HG02759 (cell line): ENCODE measurements at regions not wholly inside any gene's neighbourhood (a gene's known extent, or its start where the extent isn't known, plus 50 kb on each side); places are given as distances from the start of the nearest gene placed in this dataset.

ENCODE experiments used
- ATAC-seq: cut with Tn5 transposase; IDR thresholded peaks from one replicate; pipeline ENCODE4 v1.9.1; 2021; ENCODE audit warnings: mild to moderate bottlenecking, moderate library complexity; ENCODE audit not compliant: unreplicated experiment

DNA sequence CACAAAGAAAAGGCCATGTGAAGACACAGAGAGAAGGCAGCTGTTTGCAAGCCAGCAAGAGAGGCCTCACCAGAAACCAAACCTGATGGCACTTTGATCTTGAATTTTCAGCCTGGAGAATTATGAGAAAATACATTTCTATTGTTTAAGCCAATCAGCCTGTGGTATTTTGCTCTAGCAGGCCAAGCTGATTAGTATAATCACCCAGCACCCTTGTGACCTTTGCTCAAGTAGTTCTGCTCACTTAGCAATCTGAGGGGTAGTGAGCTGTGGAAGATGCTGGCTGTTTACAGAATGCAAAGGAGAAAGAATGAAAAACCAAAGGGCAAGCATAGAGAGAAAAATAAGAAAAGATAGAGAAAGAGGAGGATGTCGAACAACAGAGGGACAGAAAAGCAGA, 396.4 kb upstream of the BOD1L1 start:
- no peak for ATAC-seq

DNA sequence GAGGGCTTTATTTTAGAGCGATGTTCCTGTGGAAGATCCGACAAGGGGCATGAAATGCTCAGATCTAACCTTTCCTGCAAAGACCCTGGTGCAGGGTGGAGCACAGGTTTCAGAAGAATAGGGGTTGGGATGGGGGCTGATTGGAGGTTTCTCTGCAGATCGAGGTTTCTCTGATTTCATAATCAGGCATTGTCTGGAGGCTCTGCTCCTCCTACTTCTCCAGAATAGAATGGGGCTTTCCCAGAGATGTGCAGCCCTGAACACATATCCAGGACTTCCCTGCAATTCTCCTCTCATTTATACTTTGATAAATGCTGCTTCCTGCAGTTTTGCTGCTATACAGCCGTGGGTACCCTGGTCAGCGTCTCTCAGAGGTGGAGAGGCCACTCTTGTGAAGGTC, 397.6 kb upstream of the BOD1L1 start:
- no peak for ATAC-seq

DNA sequence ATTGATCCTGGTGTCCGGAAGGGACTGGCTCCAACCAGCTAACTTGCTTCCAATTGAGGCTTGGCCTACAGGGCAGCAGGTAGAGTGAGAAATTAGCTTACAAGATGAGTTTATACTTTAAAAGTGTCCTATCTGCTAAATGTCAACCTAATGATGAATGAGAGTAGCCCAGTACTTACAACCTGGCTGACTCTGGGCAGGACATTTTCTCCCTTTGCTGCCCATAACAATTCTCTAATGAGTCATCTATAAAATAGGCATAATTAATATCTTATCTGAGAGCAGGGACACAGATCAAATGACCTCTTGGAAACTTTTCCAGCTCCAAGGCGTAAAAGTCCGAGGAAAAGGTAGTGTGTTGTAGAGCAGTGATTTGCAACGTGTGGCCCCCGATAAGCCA, 398.4 kb upstream of the BOD1L1 start:
- ATAC-seq = no peak

DNA sequence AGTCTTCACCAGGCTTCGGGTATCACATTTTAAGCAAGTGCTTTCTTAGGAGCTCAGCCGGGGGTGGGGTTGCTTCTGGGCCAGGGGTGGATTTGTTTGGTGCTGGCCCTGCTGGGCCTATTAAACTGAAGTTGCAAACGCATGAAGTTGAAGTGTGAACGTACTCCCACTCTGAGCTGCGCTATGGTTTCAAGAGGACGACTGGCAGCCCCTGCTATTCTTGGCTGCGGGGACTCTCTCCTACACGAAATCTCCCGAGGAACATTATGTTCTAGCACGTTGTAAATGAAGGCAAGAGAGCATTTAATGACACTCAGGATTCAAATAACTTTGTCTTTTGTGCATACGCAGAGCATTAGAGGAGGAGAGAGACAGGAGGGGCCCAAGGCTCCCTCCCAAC, 401.3 kb upstream of the BOD1L1 start:
- no peak for ATAC-seq

DNA sequence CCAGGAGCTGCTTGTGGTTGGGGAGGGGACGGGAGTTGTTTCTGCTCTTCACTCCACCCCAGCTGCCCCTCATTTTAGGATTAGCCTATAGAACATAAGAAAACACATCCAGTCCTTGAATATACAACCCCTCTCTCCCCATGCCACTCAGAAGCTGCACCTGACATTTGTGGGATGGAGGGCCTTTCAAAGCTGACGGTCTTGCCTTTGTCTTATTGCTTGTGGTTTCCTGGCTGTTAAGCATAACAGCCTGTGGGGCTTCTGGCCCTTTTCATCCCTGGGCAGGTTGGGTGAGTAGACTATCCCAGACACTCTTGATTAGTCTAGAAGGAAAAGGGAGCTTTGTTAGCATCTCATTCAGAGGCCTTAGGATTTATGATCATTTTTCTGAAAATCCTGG, 407.6 kb upstream of the BOD1L1 start:
- ATAC-seq = no peak

DNA sequence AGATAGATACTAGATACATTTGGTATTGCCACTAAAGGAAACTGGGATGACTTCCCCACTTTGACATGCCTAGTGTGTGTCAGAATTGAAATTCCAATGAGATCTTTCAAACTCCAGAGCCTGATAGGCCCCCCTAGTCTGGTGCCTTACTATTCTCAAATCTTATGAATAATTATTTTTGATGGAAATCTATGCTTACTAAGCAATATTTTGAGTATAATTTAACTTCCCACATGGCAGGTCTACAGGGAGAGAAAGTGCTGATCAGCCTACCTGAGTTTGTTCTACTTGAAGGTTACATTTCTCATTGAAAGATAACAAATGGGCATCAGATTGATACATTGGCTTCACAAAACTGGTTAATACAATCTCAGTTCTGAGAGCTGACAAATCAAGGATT, 415.7 kb upstream of the BOD1L1 start:
- no peak for ATAC-seq

DNA sequence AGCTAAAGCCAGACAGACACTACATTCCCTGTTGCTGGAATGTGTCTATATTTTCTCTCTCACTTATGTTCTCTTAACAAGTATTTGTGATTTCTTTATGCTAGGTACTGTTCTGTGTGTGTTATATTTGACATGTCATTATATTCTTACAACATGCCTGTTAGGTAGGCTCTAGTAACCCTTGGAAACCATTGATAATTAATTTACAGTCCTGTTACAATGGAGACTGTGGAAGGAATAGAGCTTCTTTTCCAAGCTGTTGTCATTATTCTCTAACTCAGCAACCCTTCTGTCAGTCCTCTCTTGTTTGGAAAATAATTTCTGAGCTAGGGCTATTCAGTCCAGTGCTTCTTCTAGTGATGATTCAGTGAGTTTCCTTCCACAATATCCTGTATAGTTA, 419.1 kb upstream of the BOD1L1 start:
- ATAC-seq = no peak

DNA sequence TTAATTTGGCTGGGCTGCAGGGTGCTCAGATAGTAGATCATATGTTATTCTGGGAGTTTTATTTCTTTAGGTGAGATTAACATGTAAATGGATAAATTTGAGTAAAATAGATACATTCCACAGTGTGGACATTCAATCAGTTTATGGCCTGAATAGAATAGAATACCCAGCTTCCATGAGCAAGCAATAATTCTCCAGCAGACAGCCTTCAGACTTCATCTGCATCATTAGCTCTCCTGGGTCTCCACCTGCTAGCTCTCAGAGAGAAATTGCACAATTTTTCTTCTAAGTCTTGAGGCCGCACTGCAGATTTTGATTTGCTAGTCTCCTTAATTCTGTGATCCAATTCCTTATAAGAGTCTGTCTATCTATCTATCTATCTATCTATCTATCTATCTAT, 420.3 kb upstream of the BOD1L1 start:
- no peak for ATAC-seq

DNA sequence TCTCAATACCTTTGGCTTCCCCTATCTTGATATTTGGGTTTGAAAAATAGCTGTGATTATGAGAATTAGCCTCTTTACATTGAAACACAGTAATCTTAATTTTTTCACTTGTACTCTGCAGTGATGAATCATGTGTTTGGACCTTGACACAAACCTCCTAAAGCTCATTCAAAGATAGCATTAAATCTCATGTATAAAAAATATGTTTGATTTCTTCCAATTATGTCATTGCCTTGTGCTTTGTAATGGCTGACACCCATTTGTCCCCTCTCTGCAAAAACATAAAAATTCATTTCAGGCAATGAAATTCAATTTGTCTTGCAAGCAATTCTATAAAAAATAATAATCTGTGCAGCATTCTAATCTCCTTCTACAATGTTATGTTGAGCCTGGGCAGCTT, 422.4 kb upstream of the BOD1L1 start:
- no peak for ATAC-seq

DNA sequence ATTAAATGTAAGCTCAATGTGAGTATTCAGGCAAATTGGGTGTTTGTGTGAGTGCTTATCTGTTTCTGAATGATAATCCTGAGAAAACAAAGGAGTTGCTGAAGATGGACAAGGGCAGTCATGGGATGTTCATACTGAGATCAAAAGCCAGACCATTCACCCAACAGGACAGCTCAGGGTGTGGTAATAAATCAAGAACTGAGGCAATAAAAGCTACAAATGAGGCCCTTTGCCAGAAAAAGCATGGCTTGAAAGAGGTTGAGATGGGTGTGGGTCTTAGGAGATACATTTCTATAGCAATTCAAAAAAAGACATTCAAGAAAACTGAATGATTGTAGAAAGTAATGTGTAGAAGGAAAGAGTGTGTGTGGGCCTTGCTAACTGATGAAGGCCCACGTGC, 425.8 kb upstream of the BOD1L1 start:
- ATAC-seq = no peak

DNA sequence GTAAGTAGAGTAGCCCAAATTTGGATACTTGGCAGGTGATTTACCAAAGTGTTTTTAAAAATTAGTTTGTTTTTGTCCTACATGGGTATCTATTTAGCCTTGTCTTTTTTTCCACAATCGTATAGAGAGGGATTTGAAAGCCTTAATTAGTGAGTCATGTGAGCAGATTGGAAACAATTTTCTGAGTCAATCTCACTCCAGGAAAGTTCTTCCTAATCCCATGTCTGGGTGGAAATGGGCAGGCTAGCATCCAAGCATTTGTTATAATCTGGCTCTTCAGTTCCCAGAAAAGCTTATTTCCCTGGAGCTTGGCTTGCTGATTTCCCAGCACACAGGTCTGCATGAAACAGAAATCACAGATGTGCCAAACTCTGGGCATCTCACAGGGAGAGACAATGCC, 426.9 kb upstream of the BOD1L1 start:
- ATAC-seq = no peak

DNA sequence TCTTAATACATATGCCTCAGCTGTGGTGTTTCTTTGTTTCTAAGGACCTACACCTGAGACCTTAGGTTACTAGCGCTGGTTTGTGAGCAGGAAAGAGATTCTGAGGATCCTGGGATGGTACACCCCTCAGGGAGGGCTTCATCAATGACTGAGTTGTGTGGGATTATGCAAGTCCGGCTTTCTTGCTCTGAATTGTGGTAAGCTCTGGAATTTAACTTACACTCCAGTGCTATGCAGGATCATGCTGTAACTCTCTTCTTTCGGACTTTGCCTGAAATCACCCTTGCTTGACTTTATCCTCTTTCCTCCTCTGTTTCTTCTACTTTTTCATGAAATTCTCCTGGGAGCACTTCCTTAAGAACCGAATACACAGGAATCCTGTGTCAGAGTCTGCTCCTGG, 431.5 kb upstream of the BOD1L1 start:
- no peak for ATAC-seq

DNA sequence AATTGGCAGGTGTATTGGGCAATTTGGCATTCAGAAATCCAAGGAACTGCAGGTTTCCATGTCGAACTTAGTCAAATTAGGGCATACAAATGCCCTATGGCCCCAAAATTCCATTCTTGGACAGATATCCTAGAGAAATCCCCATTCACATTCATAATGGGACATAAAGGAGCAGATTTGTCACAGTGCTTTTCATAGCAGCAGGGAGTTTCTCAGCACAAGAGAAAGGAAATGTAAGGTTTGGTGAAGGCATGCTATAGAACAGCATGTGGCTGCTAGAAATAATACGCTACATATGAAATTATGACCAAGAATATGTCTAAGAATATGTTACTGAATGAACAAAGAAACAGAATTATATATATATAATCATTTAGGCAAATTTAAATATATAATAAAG, 437.5 kb upstream of the BOD1L1 start:
- no peak for ATAC-seq

DNA sequence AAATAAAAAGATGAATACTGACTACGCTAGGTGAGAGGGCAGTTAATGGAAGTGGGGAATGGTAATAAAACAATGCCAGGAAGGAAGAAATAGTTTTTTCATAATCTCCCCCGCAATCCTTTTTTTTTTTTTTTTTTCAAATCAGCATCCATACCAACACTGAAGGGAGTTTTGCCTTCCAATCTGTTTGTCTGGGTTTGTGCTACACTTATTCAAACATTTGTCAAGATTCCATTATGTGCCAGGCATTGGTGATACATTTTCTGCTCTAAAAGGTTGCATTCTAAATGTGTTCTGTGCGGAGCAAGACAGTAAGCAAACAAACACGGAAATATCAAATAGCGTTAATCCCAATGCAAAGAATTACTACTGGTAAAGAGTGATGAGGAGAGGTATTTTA, 437.9 kb upstream of the BOD1L1 start:
- no peak for ATAC-seq

DNA sequence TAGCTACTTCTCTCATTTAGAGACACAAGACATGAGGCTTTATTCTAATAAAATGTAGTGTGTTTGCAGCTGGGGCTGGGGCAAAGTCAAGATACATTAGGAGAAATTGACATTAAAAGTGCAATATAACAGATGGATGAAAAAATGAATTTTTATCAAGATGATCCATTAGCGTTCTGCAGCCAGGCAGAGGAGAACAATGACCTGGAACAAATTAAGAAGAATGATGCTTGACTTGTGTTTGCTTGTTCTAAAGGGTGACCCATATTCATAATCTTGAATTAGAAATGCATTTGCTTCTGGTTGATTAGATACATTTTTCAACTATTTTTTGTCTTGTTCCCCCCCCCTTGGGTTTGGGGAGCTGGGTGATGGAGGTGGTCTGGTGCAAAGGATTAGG, 439.5 kb upstream of the BOD1L1 start:
- ATAC-seq = no peak

DNA sequence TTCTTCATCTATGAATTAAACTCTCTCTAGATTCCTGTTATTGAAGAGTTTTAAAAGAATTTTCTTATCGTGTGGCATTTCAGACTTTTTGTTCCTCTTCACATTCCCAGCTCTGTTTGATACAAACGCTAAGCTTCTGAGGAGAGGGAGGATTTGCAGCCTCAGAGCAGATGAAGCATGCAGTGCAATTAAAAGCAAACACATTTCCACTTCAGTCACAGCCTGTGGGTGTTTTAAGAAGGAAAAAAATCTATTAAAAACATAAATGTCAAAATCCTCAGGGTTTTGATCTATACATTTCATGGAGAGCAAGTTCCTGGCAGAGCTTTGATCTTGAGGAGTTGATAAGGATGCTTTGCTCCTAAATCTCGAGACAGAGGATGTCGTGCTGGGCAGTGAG, 442.4 kb upstream of the BOD1L1 start:
- no peak for ATAC-seq

DNA sequence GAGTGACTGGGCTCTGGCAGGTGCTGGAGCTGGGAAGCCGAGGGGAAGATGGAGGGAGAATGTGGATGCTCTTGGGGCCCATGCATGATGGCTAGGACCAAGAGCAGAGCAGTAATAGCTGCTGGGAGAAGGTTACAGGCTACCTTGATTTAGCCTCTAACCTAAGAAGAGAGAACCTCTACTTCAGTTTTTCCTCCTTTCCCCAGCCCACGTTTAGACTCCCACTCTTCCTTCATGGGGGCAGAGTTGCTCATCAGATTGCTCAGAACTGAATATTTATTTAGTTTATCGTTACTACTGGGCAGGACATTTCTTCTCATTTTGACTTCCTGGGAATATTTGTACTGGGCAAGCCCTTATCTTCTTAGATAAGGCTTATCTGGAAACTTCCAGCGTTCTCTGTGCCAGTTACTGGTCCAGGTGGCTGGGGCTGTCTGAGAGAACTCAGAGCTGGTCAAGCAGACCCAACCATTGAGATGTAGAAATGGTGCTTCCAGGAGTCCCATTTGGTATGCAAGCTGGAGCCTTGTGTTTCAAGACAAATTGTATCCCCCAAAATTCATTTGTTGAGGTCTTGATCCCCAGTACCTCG, 442.9 kb upstream of the BOD1L1 start:
- ATAC-seq = no peak

DNA sequence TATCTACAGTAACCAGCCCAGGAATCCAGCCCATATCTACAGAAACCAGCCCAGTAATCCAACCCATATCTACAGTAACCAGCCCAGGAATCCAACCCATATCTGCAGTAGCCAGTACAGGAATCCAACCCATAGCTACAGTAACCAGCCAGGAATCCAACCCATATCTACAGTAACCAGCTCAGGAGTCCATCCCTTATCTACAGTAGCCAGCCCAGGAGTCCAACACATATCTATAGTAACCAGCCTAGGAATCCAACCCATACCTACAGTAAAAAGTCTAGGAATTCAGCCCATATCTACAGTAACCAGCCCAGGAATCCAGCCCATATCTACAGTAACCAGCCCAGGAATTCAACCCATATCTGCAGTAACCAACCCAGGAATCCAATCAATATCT, 445.0 kb upstream of the BOD1L1 start:
- no peak for ATAC-seq

DNA sequence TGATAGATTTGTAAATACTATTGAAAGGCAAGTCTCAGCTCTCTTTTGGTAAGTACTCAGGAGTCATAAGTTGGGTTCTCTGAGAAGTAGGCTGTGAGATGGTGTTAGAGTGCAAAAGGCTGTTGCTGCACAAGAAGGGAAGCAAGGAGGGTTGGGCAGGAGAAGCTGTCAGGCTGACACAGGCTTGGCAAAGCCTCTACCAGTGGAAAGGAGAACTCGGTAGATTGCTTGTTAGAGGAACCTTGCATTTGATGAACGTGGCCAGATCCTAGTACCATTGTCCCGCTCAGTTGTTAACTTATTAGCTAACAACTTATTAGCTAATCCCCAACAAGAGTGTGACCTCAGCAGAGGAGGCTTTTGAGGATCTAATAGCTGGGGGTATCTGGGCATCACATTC, 449.3 kb upstream of the BOD1L1 start:
- ATAC-seq = no peak

DNA sequence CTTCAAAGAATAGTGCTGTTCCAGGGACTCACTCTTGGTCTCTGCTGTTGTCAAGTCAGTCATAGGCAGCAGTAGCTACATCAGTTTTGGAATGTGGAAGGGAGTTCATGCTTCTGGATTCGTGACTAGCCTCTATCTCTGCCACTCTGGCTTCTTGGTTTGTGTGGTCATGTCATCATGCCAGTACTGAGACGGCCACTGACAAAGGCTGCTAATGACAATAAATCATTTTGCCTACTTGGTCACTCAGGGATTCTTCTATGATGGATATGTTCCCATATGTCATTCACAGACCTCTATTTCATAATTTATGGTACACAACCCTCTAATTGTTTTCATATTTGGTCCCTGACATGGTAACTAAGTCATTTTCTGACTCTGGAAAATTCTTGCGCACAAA, 450.8 kb upstream of the BOD1L1 start:
- ATAC-seq = no peak

DNA sequence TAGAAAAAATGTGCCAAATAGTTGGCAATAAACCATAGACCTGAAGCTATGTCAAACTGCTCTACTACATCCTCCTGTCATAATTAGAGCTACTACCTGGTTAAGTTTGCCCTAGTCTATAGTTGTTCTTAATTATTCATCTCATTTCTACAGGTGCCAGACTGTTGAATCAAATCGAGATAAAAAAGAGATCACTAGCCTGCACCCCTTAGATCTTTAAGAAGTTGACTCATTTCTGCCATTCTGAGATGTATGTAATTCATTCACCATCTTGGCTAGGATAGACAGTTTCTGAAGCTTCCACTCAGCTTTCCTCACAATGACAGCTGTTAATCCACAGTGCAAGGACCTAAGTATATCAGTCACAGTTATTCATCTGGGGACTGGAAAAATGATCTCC, 452.1 kb upstream of the BOD1L1 start:
- no peak for ATAC-seq

DNA sequence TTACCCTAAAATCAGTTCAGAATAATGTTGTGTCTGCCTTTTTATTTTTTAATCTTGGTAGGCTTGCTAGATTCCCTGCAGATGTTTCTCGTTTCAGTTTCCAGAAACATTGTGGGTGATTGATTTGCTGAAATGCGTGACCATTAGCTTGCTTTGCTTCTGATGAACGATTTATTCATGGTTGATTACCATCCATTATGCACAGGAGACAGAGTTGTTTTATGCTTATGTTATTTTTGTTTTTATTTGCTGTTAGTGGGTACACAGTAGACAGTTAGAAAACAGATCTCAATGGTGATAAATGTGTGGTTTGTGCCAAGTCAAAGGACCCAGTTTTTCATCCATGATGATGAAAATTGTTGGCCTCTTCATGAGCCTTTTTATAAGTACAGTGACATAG, 455.6 kb upstream of the BOD1L1 start:
- ATAC-seq = no peak

DNA sequence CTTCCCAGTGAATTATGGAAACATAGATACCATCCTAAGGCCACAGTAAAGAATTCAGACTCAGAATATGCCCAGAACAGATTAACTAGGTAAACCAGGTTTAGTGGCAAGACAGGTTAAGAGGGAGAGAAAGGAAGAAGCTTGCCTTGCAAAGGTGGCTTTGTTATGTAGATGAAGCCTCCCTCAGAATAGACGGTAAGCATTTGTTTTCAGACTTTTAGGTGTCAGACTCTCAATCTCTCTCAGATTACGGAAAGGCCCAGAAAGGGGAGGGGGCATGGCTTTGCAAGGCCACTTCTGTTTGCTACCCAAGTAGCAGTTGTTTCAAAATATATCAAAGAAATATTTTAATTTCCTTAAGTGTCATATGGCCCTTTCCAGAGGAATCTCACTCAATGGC, 457.1 kb upstream of the BOD1L1 start:
- no peak for ATAC-seq

DNA sequence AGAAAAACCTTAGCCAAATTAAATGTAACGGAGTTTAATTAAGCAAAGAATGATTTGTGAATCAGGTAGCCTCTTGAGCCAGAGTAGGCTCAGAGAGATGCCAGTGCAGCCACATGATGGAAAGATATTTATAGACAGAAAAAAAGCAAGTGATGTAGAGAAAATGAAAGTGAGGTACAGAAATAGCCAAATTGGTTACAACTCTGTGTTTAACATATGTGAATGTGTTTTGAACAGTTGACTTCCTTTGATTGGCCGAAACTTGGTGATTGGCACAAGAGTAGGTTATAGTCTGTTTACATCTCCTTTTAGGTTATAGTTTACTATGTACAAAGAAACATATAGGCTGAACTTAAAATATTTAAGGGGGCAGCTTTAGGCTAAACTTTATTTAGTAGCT, 459.9 kb upstream of the BOD1L1 start:
- ATAC-seq = peak; percentile 89
